ENCODE measurements at regions not wholly inside any gene's neighbourhood (a gene's known extent, or its start where the extent isn't known, plus 50 kb on each side); places are given as distances from the start of the nearest gene placed in this dataset.

DNA sequence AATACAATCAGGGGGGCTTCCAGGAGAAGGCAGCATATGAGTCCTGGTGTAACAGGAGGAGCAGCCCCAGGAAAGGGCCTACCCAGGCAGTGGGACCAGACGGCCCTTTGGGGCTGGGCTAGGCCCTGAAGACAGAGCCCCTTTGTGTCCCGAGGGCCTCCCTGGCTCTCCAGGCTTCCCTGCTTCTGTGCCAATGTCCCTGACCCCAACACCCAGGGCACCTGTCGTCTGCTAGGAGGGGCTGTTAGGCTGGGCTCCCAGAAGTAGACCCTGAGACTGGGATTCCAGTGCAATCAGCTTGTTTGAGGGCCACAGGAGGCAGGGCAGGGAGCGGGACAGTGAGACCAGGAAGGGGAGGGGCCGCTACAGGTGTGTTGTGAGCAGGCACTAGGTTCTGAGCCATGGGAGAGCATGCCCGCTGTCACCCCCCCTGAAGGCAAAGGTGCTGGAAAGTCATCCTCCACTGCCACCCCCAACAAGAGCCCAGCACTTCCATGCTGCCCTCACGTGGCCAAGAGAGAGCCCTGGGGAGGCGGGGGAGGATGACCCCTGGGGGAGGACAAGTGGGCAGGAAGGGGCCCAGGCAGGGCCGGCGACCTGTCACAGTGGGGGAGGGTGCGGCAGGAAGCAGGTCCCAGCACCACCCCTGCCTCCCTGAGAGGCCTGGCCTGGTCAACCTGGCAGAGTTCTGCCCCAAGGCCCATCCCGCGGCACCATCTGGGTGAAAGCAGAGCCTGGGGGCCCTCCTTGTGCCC is 64.8 kb downstream of the ADRA2C start:
- DNase-seq (ENCODE audit: low spot score) (no peak), ATAC-seq (no peak)

DNA sequence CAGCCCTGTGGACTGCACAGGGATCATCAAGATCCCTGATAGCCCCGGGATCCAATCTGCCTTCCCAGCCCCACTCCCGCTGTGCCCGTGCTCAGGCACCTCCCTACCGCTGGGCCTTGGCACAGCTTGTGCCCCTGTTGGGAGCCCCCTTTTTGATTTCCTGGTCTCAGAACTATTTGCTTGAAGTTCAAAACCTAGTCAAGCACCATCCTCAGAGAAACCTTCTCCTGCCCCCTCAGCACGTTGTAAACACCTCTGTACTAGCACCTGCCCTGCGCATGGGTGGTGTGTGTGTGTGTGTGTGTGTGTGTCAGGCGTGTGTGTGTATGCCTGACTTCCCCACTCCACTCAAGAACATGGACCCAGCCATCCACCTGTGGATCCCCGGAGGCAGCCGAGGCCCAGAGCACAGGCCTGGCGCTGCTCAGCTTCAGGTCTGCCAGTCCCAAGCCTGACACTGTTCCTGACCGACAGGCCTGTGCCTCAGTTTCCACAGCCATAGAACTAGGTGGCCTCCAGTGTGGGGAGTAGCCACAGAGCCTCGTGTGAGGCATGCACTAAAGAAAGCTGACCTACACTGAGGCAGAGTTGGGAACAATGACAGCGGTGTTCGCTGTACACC is 65.5 kb downstream of the ADRA2C start:
- ATAC-seq = no peak
- DNase-seq (ENCODE audit: low spot score) = no peak

DNA sequence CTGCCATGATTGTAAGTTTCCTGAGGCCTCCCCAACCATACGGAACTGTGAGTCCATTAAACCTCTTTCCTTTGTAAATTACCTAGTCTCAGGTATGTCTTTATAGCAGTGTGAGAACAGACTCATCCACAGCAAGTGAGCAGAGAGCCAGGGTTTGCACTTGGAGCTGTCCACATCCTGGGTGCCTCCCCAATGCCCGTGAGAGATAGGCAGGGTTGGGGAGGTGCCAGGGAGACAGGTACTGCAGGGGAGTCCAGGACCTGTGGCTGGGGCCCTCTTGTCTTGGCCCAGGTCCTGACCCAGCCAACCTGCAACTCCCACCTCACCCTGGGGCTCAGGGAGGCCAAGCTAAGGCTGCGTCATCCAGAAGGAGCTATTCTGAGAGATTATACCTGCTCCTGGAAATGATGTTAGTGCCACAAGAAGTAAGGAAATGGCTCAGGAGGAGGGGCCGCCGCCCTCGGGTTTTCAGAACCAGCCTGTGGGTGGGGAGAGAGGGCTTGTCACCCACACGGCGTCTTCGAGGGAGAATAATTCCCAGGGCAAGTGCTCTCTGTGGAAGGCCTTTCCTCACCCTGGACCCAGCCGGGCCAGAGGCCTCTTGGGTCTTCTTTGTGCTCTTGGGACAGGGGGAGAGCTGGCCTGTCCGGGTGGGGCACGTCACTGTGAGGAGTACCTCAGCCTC is 66.5 kb downstream of the ADRA2C start:
- DNase-seq (ENCODE audit: low spot score) (no peak), ATAC-seq (no peak)

DNA sequence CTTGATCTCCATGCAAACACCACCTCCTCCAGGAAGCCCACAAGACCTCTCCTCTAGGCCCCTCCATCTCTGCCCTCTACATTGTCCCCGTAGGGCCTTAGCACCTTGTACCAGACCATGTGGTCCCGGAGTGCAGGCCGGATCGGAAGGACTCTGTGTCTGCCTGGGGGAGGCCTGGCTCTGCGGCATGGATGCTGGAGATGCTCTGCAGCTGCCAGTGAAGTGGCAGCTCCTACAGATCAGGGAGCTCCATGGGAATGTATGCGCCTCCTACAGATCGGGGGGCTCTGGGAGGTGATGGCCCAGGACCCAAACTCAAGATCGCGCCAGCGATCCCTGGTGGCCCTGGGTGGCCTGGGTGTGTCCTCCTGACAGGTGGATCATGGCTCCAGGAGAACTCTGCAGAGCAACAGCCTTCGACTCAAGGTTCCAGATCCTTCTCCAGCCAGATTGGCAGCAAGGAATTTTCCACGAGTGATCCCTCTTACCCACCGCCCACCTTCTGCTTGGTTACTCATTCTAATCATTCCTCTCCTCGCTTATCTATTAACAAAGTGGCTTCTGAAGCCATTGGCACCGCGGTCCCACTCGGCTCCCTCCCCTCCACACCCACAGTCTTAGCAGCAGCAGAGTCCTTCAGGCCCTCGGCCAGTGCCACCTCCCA is 67.3 kb downstream of the ADRA2C start:
- ATAC-seq (no peak), DNase-seq (ENCODE audit: low spot score) (no peak)

DNA sequence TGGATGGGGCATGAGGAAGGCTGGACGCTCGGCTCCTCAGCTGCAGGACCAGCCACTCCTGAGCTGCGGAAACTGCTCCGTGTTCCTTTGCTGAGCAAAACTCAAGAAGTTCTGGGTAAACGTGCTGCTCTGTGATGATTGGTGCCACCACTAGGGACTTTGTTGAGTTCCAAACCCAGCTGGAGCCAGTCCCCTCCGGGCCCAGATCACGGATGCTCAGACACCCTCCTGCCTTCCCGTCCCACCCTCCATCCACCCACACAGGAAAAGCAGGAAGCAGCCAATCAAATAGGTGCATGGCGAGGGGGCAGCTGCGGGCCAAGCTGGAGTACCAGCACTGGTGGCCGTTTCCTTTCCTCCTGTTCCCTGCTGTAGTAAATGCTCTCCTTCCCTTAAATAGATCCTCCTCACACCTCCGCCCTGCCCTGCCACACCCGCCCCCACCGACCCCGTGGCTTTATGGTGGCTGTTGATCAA is 68.0 kb downstream of the ADRA2C start:
- no peak for ATAC-seq
- DNase-seq (ENCODE audit: low spot score) = no peak

DNA sequence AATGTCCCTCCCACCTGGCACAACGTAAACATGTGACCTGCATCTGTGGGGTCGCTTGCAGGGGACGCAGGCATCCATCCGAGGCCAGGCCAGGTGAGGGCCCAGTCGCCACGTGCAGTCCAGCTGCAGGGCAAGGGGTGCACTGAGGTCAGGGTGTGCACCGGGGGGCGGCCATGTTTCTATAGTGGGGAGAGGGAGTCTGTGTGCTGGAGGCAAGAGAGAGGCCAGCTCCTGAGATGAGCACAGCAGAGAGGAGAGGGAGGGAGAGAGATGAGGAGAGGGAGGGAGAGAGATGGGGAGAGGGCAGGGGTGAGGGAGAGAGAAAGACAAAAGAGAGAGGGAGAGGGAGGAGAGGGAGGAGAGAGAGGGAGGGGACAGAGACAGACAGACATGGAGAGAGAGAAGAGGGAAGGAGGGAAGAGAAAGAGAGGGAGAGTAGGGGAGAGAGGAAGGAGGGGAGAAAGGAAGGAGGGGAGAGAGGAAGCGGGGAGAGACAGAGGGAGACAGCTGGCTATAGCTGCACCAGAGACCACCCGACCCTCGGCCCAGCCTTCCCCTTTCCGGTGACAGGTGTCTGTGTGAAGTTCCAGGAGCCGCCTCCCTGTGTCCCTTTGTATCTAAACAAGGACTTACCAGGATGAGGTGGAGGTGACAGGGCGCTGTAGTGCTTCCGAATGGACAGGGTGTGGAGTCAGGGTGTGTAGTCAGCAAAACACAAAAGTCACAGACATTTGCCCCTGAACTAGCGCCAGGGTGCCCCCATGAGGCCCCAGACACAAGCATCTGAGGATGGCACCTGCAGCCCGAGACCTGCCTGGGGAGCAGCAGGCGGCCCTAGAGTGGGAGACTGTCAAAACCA is 68.7 kb downstream of the ADRA2C start:
- ATAC-seq = no peak
- no peak for DNase-seq (ENCODE audit: low spot score)

DNA sequence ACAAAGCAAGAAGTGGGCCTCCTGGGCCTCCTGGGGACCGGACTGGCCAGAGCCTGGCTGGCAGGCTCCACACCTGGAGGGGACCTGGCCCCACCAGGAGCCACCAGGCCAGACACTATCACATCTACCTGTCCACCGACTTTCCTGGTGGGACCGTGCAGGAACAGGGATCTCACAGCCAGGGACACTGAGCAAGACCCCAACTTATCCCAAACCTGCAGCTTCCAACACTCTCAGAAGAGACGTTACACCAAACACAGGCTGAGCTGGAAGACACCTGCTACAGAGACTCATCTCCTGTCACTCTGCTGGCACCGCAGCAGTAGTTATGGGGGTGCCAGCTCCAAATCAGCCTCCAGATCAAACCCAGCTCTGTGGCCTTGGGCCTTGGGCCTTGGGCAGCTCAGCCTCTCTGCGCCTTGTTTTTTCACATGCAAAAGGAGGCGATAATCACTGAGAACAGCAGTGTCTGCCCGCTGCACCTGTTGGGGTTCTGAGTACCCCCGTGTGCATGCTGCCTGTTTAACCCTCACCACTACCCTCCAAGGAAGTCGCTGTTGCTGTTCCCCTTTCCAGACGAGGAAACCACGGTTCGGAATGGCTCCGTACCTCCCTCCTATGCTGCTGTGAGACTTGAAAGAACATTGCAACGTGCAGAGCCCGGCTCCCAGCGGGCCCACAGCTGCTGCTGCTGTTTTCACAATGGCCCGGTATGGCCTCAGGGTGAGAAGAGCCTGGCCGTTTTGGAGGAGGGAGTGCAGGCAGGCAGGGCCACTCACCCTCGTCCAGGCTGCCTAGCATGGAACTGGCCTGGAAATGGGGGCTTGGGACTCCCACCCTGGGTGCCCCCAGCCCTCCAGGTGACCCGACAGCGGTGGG is 69.6 kb downstream of the ADRA2C start:
- DNase-seq (ENCODE audit: low spot score) = no peak
- ATAC-seq = no peak

DNA sequence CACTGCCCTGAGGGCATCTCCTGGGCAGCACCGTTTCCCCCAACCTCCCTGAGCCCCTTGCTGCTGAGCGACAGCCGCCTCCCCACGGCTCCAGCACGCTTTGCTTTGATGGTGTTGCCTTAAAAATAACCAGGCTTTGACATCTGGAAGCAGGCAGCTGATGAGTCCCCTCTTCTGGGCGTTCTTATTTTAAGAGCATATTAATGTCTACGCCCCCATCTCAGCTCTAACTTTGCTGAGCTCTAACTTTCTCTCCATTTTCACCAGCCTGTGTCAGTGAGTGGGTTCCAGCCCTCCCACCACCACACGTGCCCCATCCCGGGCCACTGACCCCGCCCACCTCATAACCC is 70.2 kb downstream of the ADRA2C start:
- ATAC-seq = no peak

DNA sequence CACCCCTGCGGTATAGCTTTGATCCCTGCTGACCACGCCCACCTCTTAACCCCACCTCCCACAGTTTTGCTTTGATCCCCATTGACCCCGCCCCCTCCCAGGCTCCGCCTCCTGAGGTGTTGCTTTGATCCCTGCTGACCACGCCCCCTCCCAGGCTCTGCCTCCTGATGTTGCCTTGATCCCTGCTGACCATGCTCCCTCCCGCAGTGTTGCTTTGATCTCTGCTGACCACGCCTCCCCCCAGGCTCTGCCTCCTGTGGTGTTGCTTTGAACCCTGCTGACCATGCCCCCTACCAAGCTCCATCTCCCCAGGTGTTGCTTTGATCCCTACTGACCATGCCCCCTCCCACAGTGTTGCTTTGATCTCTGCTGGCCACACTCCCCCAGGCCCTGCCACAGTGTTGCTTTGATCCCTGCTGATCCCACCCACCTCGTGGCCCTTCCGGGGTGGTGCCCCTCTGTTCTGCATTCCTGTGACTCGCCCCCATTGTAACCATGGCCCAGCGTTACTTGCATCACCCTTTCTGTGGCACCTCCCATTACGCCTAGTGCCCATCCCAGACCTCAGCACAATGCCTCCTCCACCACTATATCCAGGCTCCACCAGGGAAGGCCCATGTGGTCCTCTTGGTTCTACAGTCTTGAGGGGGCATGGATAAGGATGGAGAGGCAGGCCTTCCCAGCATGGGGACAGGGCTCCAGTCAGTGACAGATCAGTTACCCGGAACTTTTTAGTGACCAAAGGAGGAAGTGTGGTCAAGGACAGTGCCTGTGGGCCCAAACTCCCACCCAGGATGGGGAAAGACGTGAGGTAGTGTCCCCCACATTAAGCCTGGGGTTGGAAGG is 70.8 kb downstream of the ADRA2C start:
- no peak for DNase-seq (ENCODE audit: low spot score)

More for the DNA sequence above, 70.2 kb downstream of the ADRA2C start:
- DNase-seq (ENCODE audit: low spot score) = no peak

DNA sequence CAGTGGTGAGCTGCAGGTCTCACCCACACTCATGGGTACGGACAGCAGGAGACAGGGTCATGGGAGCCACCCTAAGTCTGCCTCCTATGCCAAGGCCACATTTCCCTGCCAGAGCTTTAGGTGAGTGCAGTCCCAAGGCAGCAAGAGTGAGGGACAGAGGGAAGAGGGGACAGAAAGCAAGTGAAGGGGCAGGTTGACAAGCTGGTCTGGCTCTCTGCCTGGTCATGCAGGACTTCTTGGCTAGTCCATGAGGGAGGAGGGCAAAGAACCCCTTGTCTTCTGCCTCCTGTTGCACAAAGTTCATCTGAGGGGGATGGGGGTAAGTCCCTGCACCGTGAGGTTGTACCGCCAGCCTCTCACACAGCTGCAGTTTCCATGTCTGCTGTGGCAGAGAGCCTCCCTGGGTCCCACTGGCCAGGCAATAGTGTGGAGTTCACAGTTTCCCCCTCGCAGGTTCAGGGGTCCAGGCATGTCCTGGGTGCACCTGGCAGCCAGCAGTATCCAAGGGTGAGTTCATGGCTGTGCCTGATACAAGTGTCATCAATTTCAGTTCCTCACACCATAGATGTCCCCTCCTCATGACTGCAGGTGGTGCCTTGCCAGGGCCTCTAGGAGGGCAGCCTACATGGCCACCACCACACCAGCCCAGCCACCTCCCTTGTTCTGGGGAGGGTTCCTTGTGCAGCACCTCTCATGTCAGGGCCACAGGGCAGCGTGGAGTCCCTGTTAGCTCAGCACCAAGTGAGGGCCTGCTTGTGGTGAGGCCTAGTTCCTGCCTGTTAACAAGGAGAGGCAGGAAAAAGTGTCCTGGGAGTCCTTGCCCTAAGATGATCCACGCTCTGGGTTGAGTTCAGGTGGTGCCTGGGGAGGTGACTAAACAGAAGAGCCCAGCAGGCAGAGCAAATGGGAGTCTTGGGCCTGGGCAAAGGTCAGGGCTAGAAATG is 72.5 kb downstream of the ADRA2C start:
- no peak for DNase-seq (ENCODE audit: low spot score)
- ATAC-seq = no peak

More for the DNA sequence above, 70.8 kb downstream of the ADRA2C start:
- ATAC-seq = no peak

DNA sequence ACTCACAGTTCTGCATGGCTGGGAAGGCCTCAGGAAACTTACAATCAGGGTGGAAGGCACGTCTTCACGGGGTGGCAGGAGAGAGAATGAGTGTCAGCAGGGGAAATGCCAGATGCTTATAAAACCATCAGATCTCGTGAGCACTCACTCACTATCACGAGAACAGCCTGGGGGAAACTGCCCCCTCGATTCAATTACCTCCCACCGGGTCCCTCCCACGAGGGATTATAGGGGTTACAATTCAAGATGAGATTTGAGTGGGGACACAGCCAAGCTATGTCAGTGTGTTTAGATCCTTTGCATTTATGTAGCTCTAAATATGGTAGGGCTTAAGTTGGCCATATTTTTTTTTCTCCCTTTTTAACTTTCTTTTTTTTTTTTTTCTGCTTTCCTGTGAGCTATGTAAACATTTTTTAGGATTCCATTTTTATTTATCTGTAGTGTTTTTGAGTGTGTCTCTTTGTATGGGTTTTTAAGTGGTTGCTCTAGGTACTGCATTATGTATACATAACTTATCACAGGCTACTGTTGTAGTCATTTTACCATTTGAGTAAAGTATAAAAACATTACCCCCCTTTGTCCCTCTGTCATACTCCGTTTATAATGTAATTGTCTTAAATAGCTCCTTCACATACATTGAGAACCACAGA is 79.0 kb downstream of the ADRA2C start:
- no peak for DNase-seq (ENCODE audit: low spot score)
- ATAC-seq = no peak

DNA sequence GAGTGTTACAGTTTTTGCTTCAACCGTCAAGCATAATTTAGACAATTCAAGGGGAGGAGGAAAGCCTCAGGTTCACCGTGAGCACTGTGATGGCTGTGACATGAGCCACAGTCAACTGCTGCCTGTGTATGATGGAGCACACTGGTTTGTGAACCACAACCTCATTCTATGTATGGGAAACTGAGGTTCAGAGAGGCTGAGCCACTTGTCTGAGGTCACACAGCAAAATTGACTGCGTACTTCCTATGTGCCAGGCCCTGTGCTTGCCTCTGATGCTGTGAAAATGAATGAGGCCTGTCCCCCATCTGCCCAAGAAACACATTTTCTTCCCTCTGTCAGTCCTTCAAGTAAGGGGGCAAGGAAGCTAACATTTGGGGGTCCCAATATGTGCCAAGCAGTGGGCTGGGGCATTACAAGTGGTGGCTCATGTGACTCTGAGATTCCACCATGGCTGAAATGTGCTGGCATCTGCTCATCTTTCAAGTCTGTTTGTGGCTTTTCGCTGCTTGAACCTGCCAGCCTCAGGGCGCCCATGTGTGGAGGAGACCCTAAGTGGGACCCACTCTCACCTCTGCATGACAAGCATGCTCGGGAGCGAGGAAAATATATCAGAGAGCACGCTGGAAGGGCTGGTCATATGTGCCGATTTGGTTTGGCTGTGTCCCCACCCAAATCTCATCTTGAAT is 79.7 kb downstream of the ADRA2C start:
- ATAC-seq (no peak), DNase-seq (ENCODE audit: low spot score) (no peak)

DNA sequence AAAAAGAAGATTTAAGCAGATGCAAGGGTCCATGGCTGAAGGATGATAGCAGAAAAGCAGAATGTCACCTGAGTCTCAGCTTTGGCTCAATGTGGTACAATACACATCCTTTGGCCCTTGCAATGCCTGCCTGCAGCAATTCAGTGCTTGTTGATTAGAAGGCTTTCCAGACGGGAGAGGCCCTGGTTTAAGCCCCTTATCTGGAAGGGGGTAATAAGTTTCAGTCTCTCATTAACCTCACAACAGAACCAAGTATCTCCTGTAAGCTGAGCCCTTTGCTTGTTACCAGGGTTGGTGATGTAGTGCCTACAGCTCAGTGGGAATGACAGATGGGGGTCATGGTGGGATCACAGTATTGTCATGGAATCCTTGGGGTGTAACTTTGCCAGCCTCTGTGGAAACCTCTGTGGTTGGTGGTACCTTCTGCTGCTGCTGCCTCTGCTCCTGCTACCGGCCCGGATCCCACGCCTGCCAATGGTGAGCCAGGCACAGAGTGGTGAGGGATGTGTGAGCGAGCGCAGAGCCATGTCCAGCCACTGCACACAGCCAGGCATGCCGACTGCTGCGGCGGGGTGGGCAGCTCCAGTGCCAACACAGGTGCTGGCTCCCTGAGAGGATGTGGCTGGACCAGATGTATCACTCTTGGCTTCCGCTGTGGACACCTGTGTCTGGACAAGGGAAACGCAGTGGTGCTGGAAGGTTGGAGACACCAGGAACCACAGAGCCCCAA is 81.2 kb downstream of the ADRA2C start:
- ATAC-seq = no peak
- DNase-seq (ENCODE audit: low spot score) = no peak

DNA sequence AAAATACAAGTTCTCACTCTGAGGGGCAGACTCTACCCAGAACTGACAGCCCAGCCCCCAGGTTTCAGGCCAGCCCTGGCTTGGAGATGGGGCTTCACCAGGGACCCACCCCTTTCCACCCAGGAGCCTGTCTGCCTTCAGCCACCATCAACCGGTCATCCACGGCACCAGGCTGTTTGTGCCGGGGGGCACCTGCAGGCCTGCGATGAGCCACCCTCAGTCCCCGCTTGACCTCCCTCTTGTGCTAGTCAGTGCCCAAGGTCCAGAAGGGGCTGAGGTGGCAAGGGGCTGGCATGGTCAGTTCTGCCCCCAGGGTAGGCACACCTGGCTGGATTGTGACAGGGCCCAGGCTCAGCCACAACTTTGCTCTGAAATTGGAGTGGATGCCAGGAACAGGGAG is 82.1 kb downstream of the ADRA2C start:
- ATAC-seq (no peak), DNase-seq (ENCODE audit: low spot score) (no peak)

DNA sequence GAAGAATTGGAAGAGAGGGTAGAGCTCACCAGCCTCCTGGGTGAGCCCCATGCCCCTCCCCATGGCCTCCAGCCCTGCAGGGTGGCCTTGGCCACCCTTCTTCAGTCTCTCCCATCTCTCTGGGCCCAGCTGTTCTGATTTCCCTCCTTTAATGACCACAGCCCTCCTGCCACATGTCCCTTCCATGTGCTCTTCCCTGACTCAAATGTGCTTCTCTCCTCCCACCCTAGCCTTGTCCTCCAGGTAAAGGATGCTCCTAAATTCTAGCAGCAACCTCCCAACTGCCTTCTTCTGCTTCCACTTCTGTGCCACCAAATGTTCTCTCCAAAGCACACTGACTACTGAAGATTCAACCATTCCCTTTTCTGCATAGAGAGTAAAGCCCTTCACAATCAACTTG is 83.0 kb downstream of the ADRA2C start:
- ATAC-seq (no peak), DNase-seq (ENCODE audit: low spot score) (no peak)

DNA sequence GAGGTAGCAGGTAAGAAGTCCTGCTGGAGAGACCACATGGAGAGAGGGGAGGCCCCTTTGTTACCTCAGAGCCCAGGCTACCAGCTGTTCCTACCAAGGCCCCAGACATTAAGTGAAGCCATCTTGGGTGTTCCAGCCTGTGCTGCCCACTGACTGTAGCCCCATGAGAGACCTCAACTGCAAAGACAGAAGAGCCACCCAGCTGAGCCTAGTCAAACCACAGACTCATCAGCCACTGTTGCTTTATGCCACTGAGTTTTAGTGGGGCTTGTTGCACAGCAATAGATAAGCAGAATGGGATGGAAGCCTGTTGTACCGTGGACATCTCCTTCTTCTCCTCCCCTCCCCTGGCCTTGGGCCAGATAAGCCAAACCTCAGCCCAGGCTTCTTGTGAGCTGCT is 83.9 kb downstream of the ADRA2C start:
- ATAC-seq (no peak), DNase-seq (ENCODE audit: low spot score) (no peak)
